IMR-90 (cell line): ENCODE measurements at regions not wholly inside any gene's neighbourhood (a gene's known extent, or its start where the extent isn't known, plus 50 kb on each side); places are given as distances from the start of the nearest gene placed in this dataset.

ENCODE experiments used
- ATAC-seq: fragments of 200-7000 bp; cut with Tn5 transposase; 2 replicates; pipeline ENCODE4 v1.9.1; 2020; ENCODE audit warnings: low read depth, mild to moderate bottlenecking, moderate library complexity
- BruUV-seq: library from RNA; stranded (reverse); fragments of 400-500 nt; replicated peaks from 2 replicates; lab custom pipeline; 2021; lab: Mats Ljungman, UMichigan
- CTCF ChIA-PET: fragments of 300-600 bp; formaldehyde crosslinking; extraction: SDS; loops from one replicate; lab custom pipeline; 2021; ENCODE audit warnings: antibody characterized with exemption; lab: Yijun Ruan, JAX
- POLR2A ChIA-PET: fragments of 300-600 bp; sonication (Branson Sonifier 250); formaldehyde crosslinking; loops from one replicate; lab custom pipeline; 2022; ENCODE audit warnings: antibody characterized with exemption; ENCODE audit not compliant: unreplicated experiment; lab: Charles Lee
- DNase-seq: peaks from one replicate; pipeline ENCODE4 v3.0.0; 2013
- H2AFZ ChIP-seq: replicated peaks from 2 replicates; pipeline ENCODE3; 2013; ENCODE audit warnings: low read length, mild to moderate bottlenecking; ENCODE audit not compliant: poor library complexity
- H2AK5ac ChIP-seq: 2 replicates; pipeline ENCODE4 v1.6.1; 2013; ENCODE audit warnings: low read depth, low read length, inconsistent platforms
- H2AK9ac ChIP-seq: replicated peaks from 2 replicates; pipeline ENCODE3; 2013; ENCODE audit warnings: mild to moderate bottlenecking, low read depth, low read length, moderate library complexity; ENCODE audit not compliant: poor library complexity
- H2BK120ac ChIP-seq: 2 replicates; pipeline ENCODE4 v1.6.1; 2013; ENCODE audit warnings: low read depth, low read length, inconsistent platforms
- H2BK15ac ChIP-seq: 3 replicates; pipeline ENCODE4 v1.6.1; 2013; ENCODE audit warnings: low read depth, low read length, inconsistent platforms
- H2BK20ac ChIP-seq: 2 replicates; pipeline ENCODE4 v1.6.1; 2013; ENCODE audit warnings: low read depth, mild to moderate bottlenecking, inconsistent platforms, low read length, moderate library complexity
- H2BK5ac ChIP-seq: 2 replicates; pipeline ENCODE4 v1.6.1; 2013; ENCODE audit warnings: mild to moderate bottlenecking, low read depth, low read length, inconsistent platforms; ENCODE audit not compliant: poor library complexity, severe bottlenecking
- H3K14ac ChIP-seq: replicated peaks from 2 replicates; pipeline ENCODE4 v1.6.1; 2013; ENCODE audit warnings: low read depth, low read length, inconsistent platforms
- H3K18ac ChIP-seq: 2 replicates; pipeline ENCODE4 v1.6.1; 2013; ENCODE audit warnings: low read depth, low read length, control low read depth
- H3K23ac ChIP-seq: 2 replicates; pipeline ENCODE4 v1.6.1; 2013; ENCODE audit warnings: low read depth, low read length, inconsistent platforms
- H3K27ac ChIP-seq: 2 replicates; pipeline ENCODE4 v1.5.1; 2013; ENCODE audit warnings: mild to moderate bottlenecking, control low read depth, low read length; ENCODE audit not compliant: insufficient read depth
- H3K27me3 ChIP-seq: 2 replicates; pipeline ENCODE4 v1.6.1; 2013; ENCODE audit warnings: low read length; ENCODE audit not compliant: control insufficient read depth, insufficient read depth
- H3K36me3 ChIP-seq: 2 replicates; pipeline ENCODE4 v1.6.1; 2013; ENCODE audit warnings: low read length, mixed read lengths; ENCODE audit not compliant: control insufficient read depth, insufficient read depth
- H3K4ac ChIP-seq: 2 replicates; pipeline ENCODE4 v1.6.1; 2013; ENCODE audit warnings: low read depth, low read length, inconsistent platforms
- H3K4me1 ChIP-seq: 2 replicates; pipeline ENCODE4 v1.6.1; 2013; ENCODE audit warnings: low read length, mixed read lengths; ENCODE audit not compliant: control insufficient read depth, insufficient read depth
- H3K4me2 ChIP-seq: 2 replicates; pipeline ENCODE4 v1.6.1; 2013; ENCODE audit warnings: low read depth, mild to moderate bottlenecking, control low read depth, low read length, moderate library complexity
- H3K4me3 ChIP-seq: 2 replicates; pipeline ENCODE4 v1.5.1; 2013; ENCODE audit warnings: low read depth, mild to moderate bottlenecking, control low read depth, low read length, moderate library complexity; ENCODE audit not compliant: insufficient read depth
- H3K56ac ChIP-seq: 2 replicates; pipeline ENCODE4 v1.6.1; 2013; ENCODE audit warnings: low read length, inconsistent platforms; ENCODE audit not compliant: insufficient read depth; ENCODE audit errors: extremely low read depth
- H3K79me1 ChIP-seq, 2 experiments: 2 replicates each; pipeline ENCODE4 v1.6.1; 2013; ENCODE audit warnings: low read length in 2 of 2, inconsistent platforms in 1 of 2, low read depth in 1 of 2
- H3K9ac ChIP-seq: 2 replicates; pipeline ENCODE4 v1.6.1; 2013; ENCODE audit warnings: low read depth, low read length, control low read depth
- H3K9me1 ChIP-seq: 2 replicates; pipeline ENCODE4 v1.6.1; 2013; ENCODE audit warnings: low read length, inconsistent platforms; ENCODE audit not compliant: insufficient read depth
- H3K9me3 ChIP-seq: 2 replicates; pipeline ENCODE4 v1.6.1; 2013; ENCODE audit warnings: low read length; ENCODE audit not compliant: control insufficient read depth, insufficient read depth
- H4K20me1 ChIP-seq: 2 replicates; pipeline ENCODE4 v1.6.1; 2013; ENCODE audit warnings: low read length, inconsistent platforms; ENCODE audit not compliant: insufficient read depth
- H4K5ac ChIP-seq: 2 replicates; pipeline ENCODE4 v1.6.1; 2013; ENCODE audit warnings: mild to moderate bottlenecking, low read depth, low read length, control low read depth
- H4K8ac ChIP-seq, 2 experiments: 2 replicates each; pipeline ENCODE4 v1.6.1; 2013; ENCODE audit warnings: low read depth in 2 of 2, low read length in 2 of 2, control low read depth in 1 of 2, inconsistent platforms in 1 of 2
- H4K91ac ChIP-seq: 2 replicates; pipeline ENCODE4 v1.6.1; 2013; ENCODE audit warnings: low read depth, low read length, inconsistent platforms; ENCODE audit not compliant: insufficient read depth
- BHLHE40 ChIP-seq: fragments of 150-350 bp; IDR thresholded peaks from 2 replicates; pipeline ENCODE4 v1.6.1; 2016; ENCODE audit warnings: mild to moderate bottlenecking, low read depth, low read length
- CHD1 ChIP-seq: IDR thresholded peaks from 2 replicates; pipeline ENCODE4 v1.6.1; 2012; ENCODE audit warnings: low read depth, low read length, improper control_type of control experiment
- FOS ChIP-seq: fragments of 150-350 bp; IDR thresholded peaks from 2 replicates; pipeline ENCODE4 v1.6.1; 2016; ENCODE audit warnings: low read depth, low read length
- MAFK ChIP-seq: IDR thresholded peaks from 2 replicates; pipeline ENCODE4 v1.6.1; 2012; ENCODE audit warnings: low read depth, low read length, improper control_type of control experiment
- MXI1 ChIP-seq: IDR thresholded peaks from 2 replicates; pipeline ENCODE4 v1.6.1; 2012; ENCODE audit warnings: low read depth, mild to moderate bottlenecking, low read length, moderate library complexity, borderline replicate concordance
- POLR2A ChIP-seq: IDR thresholded peaks from 2 replicates; pipeline ENCODE4 v1.6.1; 2012; ENCODE audit warnings: mild to moderate bottlenecking, low read depth, low read length
- RCOR1 ChIP-seq: IDR thresholded peaks from 2 replicates; pipeline ENCODE4 v1.6.1; 2012; ENCODE audit warnings: mild to moderate bottlenecking, low read length, improper control_type of control experiment; ENCODE audit not compliant: insufficient replicate concordance
- SMC3 ChIP-seq: fragments of 150-350 bp; IDR thresholded peaks from 2 replicates; pipeline ENCODE4 v1.6.1; 2016; ENCODE audit warnings: low read depth, mild to moderate bottlenecking, antibody characterized with exemption, low read length, moderate library complexity
- WGBS, 2 experiments: methylation state at CpG; one replicate each; pipeline versions ENCODE4 v1.1.5 to v1.1.7; 2013; ENCODE audit warnings: missing lambda C conversion rate in 2 of 2; ENCODE audit not compliant: insufficient read length in 1 of 2; ENCODE audit errors: extremely low coverage in 2 of 2; 5-methylcytosine and 5-hydroxymethylcytosine counted together
- dilution Hi-C: fragments of 300-500 bp; cut with HindIII; formaldehyde crosslinking; loops from one replicate; pipeline ENCODE4 v1.14.3; 2018; ENCODE audit warnings: low sequenced_read_pairs; ENCODE audit not compliant: unreplicated experiment
- in situ Hi-C: fragments of 300-500 bp; cut with MboI; formaldehyde crosslinking; loops from 3 replicates; pipeline ENCODE4 v1.14.3; 2019; ENCODE audit warnings: low sequenced_read_pairs, inconsistent platforms, mixed read lengths
- intact Hi-C: fragments of 100-400 bp; cut with micrococcal nuclease; formaldehyde crosslinking; loops from 2 replicates; pipeline ENCODE4 v1.10.0; 2022
- TF ChIP-seq, protein P1 (sequence below): fragments of 150-350 bp; IDR thresholded peaks from 2 replicates; pipeline ENCODE4 v1.6.1; 2017; ENCODE audit warnings: mild to moderate bottlenecking, antibody characterized with exemption, low read length, low read depth

DNA sequence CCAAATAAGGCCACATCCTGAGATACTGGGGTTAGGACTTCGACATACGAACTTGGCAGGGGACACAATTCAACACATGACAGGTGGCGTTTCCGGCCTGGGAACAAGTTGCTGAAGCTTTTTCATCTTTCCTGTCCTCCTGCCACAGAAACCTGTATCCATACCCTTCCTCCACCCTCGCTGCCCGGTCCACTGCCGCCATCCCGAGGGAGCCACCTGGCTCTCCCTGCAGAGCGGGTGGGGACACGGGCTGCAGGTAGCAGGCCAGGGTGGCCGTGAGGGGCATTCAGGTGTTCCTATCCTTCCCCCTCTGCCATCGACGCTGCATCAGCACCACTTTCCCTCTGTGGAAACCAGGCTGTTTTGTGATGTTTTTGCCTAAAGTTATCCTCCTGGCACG is 74.4 kb upstream of the TWIST2 start:
- POLR2A ChIA-PET, result no interaction called here
- dilution Hi-C loops (no loop called here), intact Hi-C loops (no loop called here)

More for the DNA sequence above, 74.4 kb upstream of the TWIST2 start:
- no peak overlapping the region for H3K4me3 ChIP-seq
- H2AK5ac ChIP-seq, result no peak overlapping the region
- H3K4me1 ChIP-seq, result no peaks in the 10 kb centered on the region
- H2AK9ac ChIP-seq, result no peak overlapping the region
- no TSS peak for BruUV-seq
- H3K36me3 ChIP-seq, result no peaks in the 10 kb centered on the region
- no peaks in the 10 kb centered on the region for H3K79me1 ChIP-seq
- H3K23ac ChIP-seq, result no peak overlapping the region
- H2BK5ac ChIP-seq, result no peak overlapping the region
- WGBS, 2 experiments, result 92% methylated on average over 7 of the region's 14 CpGs; no CpG with 5 or more reads in 1 of the 2 experiments
- H3K4me2 ChIP-seq, result no peak overlapping the region
- H2AFZ ChIP-seq, result no peak overlapping the region
- no peak overlapping the region for H4K5ac ChIP-seq
- H3K18ac ChIP-seq, result no peak overlapping the region
- no peak overlapping the region for H3K56ac ChIP-seq
- in situ Hi-C loops, result no loop called here
- H4K91ac ChIP-seq, result no peak overlapping the region
- no peak overlapping the region for H3K9ac ChIP-seq
- peaks cover 38% of the 10 kb centered on the region for H3K27me3 ChIP-seq
- no peaks in the 10 kb centered on the region for H4K20me1 ChIP-seq
- no peaks in the 10 kb centered on the region for H3K9me3 ChIP-seq
- H3K14ac ChIP-seq, result no peak overlapping the region
- H3K9me1 ChIP-seq, result no peaks in the 10 kb centered on the region
- no peak overlapping the region for H3K27ac ChIP-seq
- no peak overlapping the region for H2BK20ac ChIP-seq
- CTCF ChIA-PET, result interaction anchor here (1.0 kb wide), 1 partner anchor 12 kb away, joined by 3 read pairs; no protein-coding TSS in a partner anchor
- no peak overlapping the region for H2BK120ac ChIP-seq
- DNase-seq (no peak), ATAC-seq (no peak)
- no peak overlapping the region for H2BK15ac ChIP-seq
- TF ChIP-seq BHLHE40, result no peak
- TF ChIP-seq, protein P1, sequence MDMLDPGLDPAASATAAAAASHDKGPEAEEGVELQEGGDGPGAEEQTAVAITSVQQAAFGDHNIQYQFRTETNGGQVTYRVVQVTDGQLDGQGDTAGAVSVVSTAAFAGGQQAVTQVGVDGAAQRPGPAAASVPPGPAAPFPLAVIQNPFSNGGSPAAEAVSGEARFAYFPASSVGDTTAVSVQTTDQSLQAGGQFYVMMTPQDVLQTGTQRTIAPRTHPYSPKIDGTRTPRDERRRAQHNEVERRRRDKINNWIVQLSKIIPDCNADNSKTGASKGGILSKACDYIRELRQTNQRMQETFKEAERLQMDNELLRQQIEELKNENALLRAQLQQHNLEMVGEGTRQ, result no peak
- TF ChIP-seq MAFK, result no peak
- TF ChIP-seq RCOR1, result no peak
- TF ChIP-seq SMC3, result no peak
- no peak for TF ChIP-seq CHD1
- no peak for TF ChIP-seq FOS
- no peak for TF ChIP-seq POLR2A
- TF ChIP-seq MXI1, result no peak
- no peak overlapping the region for H4K8ac ChIP-seq
- no peak overlapping the region for H3K4ac ChIP-seq
